GM12878 (cell line): ENCODE measurements at regions not wholly inside any gene's neighbourhood (a gene's known extent, or its start where the extent isn't known, plus 50 kb on each side); places are given as distances from the start of the nearest gene placed in this dataset.

Experiments
- CTCF ChIP-seq, 3 experiments: IDR thresholded peaks in 2 of 3; conservative IDR thresholded peaks in 1 of 3; 2 replicates each; pipeline ENCODE4 v1.5.1; 2011; ENCODE audit warnings: low read depth in 3 of 3, low read length in 3 of 3, mild to moderate bottlenecking in 3 of 3, control low read depth in 2 of 3, moderate library complexity in 2 of 3, inconsistent platforms in 1 of 3, mixed read lengths in 1 of 3; ENCODE audit not compliant: control insufficient read depth in 2 of 3, insufficient read depth in 1 of 3; ENCODE audit errors: extremely low read depth in 1 of 3
- E2F8 ChIP-seq: fragments of 450-650 bp; IDR thresholded peaks from 2 replicates; pipeline ENCODE4 v1.6.1; 2018; ENCODE audit warnings: mild to moderate bottlenecking, low read depth, moderate library complexity; ENCODE audit not compliant: partially characterized antibody
- FOXM1 ChIP-seq: IDR thresholded peaks from 2 replicates; pipeline ENCODE4 v1.6.1; 2012; ENCODE audit warnings: low read depth, mild to moderate bottlenecking, inconsistent platforms, low read length, moderate library complexity
- MEF2A ChIP-seq: IDR thresholded peaks from 2 replicates; pipeline ENCODE4 v1.6.1; 2011; ENCODE audit warnings: low read depth, mild to moderate bottlenecking, low read length, moderate library complexity; ENCODE audit not compliant: insufficient read depth
- MLLT1 ChIP-seq: fragments of 450-650 bp; IDR thresholded peaks from 2 replicates; pipeline ENCODE4 v1.6.1; 2016; ENCODE audit warnings: mild to moderate bottlenecking
- PBX3 ChIP-seq: IDR thresholded peaks from 2 replicates; pipeline ENCODE4 v1.6.1; 2011; ENCODE audit warnings: mild to moderate bottlenecking, low read depth, low read length, moderate library complexity; ENCODE audit not compliant: insufficient replicate concordance
- ZNF207 ChIP-seq: fragments of 450-650 bp; IDR thresholded peaks from 2 replicates; pipeline ENCODE4 v1.6.1; 2014; ENCODE audit warnings: antibody characterized with exemption, mild to moderate bottlenecking, borderline replicate concordance
- ZZZ3 ChIP-seq: IDR thresholded peaks from 2 replicates; pipeline ENCODE4 v1.6.1; 2011; ENCODE audit warnings: low read depth; ENCODE audit not compliant: control insufficient read depth, insufficient read length

GRCh38 chrX:77346859-77347258, 100.3 kb upstream of the FGF16 start (continued):
- TF ChIP-seq CTCF (IDR thresholded peaks at IDR 0.05 in 2 of 3, conservative IDR thresholded peaks at IDR 0.05 in 1 of 3; ENCODE audit: control insufficient read depth in 2 of 3, extremely low read depth in 1 of 3, insufficient read depth in 1 of 3, low read depth in 3 of 3, low read length in 3 of 3) (no peak), PBX3 (no peak), E2F8 (no peak), FOXM1 (no peak), ZNF207 (no peak), ZZZ3 (no peak), MEF2A (no peak), MLLT1 (no peak)
